GM18499 (cell line): ENCODE measurements at regions not wholly inside any gene's neighbourhood (a gene's known extent, or its start where the extent isn't known, plus 50 kb on each side); places are given as distances from the start of the nearest gene placed in this dataset.

Experiments used
- ATAC-seq: cut with Tn5 transposase; IDR thresholded peaks from one replicate; pipeline ENCODE4 v1.9.1; 2021; ENCODE audit warnings: moderate number of reproducible peaks; ENCODE audit not compliant: insufficient read depth, unreplicated experiment

DNA sequence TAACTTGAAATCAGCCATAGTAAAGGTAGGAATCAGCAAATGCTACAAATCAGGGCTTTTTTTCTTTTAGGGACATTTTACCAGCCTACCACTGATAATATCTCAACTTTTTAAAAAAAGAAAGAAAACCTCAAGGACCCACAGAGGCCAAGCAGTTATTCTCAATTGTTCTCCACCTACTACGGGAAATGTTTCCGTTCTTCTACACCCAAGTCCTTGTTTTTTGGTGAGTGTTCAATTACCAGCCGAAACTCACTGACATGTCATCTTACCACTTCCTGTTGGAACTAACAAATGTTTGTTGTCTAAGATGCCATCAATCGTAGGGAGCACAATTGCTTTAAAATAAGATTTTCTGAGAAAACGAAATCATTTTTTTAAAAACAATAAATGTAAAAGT lies 50.2 kb upstream of the CDK1 start:
- ATAC-seq, result no peak

DNA sequence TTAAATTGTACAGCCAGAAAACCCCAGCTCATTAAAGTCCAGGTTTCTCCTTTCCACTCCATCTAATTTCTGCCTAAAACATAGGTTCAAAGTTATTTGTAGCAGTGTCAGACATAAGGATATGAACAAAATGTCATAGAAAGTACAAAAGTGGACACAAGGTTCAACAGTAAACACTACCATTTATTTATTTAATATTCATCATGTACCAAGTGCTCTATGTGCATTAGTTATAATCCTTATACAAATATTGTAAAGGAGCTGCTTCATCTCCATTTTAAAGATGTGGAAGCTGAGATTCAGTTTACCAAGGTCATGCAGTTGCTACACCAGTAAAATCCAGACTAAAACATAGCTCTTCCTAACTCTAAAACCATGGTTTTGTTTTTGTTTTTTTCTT lies 52.0 kb upstream of the CDK1 start:
- ATAC-seq, result no peak

DNA sequence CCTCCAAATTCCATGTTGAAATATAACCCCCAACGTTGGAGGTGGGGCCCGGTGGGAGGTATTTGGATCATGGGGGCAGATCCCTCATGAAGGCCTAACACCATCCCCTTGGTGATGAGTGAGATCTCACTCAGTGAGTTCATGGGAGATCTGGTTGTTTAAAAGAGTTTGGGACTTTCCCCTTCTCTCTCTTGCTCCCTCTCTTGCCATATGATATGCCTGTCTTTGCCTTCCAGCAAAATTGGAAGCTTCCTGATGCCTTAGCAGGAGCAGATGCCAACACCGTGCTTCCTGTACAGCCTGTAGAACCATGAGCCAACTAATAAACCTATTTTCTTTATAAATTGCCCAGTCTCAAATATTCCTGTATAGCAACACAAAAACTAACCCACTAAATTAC lies 55.7 kb upstream of the CDK1 start:
- no peak for ATAC-seq

DNA sequence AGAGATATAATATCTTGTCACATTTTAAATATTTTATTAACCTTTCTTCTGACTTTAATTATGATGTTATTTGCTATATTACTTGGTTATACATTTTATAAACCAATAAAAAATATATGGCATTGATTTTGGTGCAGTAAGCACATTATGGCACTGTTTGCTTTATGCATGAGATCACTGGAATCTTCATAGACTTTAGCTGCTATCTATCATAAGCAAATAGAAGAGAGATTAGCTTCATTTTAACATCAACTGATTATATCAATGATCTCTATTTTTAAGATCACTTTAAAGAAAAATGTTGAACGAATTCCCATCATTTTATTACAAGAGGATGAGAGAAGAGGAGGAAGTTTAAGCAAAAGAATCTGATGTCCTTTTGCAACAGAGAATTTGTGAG lies 58.6 kb upstream of the CDK1 start:
- ATAC-seq, result no peak

DNA sequence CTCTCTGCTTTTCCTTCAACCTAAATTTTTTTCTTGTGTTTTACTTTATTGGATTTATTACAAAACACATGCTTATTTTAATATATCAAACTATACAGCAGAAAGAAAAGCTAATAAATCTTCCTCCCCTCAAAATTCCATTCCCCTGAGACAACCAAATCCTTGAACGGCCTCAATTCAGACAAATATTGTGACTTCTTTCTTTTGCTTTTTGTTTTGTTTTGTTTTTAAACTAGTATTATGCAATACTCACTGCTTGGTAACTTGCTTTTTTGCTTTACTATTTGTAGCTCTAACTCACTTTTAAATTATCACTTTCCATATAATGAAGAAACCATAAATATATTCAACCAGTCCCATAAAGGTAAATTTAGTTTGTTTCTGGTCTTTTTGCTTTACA lies 59.4 kb upstream of the CDK1 start:
- ATAC-seq, result no peak

DNA sequence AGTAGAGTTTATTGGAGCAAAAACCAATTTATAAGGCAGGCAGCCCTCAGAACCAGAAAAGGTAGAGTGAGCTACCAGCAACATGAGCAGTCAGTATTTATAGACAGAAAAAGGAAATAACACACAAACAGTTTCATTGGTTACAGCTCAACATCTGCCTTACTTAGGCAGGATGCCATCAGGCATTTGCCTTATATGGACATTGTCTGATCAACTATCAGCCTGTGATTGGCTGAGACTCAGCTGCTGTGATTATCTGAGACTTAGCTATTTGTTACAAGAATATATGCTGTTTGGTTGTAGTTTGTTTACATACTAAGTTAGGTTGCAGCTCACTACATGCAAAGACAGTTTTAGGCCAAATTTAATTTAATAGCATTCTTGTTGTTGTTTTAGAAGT lies 60.4 kb upstream of the CDK1 start:
- ATAC-seq, result peak; percentile 76

DNA sequence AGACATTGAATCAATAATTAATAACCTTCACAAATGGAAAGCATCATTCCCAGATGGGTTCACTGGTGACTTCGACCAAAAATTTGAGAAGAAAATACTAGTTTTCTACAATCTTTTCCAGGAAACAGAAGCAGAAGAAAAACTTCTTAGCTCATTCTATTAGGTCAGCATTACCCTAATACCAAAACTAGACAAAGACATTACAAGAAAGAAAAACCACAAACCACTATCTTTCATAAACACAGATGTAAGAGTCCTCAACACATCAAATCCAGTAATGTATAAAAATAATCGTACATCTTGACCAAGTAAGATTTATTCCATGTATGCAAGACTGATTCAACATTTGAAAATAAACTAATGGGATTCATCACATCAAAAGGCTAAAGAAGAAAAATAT lies 64.0 kb upstream of the CDK1 start:
- ATAC-seq, result peak; percentile 73

DNA sequence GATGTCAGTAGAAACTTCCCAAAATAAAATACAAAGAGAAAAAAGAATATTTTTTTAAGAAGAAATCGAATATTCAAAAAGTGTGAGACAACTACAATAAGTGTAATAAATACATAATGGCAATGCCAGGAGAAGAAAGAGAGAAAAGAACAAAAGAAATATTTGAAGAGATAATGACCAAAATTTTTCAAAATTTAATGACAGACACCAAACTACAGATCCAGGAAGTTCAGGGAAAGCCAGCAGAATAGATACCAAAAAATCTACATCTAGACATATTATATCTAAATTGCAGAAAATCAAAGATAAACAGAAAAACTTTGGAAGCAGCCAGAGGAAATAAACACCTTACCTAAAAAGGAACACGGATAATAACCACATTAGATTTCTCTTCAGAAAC lies 66.8 kb upstream of the CDK1 start:
- ATAC-seq, result no peak

DNA sequence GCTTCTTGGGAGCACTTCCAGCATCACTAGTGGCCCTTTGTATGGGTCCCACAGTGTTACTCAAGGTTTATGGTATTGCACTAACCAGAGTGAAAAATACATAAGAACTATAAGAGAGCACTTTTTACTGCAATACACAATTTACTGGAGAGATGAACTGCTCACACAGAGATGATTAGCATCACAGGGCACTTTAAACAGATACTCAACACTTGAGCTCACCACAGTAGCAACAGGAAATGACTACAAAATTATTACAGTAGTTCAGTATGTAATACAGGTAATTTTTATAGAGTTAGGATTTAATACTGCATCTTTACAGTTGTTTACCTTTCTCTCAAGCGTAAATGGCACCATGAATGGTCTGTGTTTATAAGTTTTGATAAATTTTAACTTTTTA lies 68.2 kb upstream of the CDK1 start:
- ATAC-seq, result no peak

DNA sequence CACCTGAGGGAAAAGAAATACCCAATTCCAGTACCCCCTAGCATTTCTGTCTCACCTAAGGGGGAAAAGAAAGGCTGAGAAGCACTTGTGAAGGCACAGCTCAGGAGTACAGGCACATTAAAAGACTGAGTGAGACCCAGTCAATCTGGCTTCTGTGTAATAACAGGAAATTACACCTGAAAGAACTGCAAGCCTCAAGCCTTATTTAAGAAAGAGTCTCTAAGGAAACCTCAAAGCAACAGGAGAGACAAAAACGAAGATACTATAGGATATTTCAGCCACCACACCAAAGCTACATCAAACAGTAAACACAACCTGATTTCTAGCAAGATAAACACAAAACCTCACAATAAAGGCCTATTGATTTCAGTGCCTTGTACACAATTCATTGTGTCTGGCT lies 69.6 kb upstream of the CDK1 start:
- no peak for ATAC-seq

DNA sequence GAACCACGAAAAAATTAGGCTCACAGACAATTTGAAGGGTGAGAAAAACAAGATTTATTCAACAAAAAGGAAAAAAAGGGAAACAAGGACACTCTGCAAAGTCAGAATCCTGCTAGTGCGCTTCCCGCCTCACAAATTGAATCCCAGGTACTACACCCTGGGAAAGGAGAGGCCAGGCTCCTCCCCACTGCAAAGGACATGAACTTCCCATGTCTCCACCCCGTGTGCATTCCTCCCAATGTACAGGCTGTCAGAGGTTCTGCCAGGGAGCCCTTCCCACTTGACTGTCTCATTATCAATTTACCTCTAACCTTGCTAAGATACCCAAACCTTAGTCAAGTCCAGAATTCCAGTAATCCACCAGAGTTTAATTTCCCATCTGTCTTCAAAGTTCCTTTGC lies 70.4 kb upstream of the CDK1 start:
- no peak for ATAC-seq

DNA sequence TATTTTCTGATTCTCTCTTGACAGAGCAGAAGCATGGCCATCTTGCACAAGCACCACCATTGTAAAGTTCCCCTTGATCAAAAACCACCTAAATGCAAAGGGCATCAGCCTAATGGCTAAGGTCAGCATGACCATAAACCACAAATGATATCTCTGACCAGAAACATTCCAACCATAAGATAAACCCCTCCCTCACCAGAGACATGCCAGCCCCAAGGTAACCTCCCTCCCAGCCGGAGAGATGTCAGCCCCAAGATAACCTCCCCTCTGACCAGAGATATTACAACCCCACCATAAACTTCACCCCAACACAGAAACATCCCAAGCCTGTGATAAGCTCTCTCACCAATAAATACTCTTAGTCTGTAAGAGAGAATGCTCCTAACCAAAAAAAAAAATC lies 72.1 kb upstream of the CDK1 start:
- ATAC-seq, result no peak

DNA sequence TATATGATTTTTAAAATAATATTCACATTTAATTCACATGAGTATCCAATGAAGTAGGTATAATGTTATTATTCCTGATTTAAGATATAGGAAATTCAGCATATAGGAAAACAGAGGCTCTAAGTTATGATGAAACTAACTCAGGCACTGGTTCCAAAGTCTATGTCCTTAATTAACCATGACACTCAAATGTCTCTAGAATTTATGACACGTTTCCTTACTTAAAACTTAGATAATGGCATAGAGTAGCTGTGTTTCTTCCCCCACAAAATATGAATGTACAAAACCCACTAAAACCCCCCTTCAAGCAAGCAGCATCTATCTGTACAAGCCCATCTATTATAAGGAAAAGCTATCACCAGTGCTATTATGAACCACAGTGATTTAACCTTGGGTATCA lies 72.9 kb upstream of the CDK1 start:
- no peak for ATAC-seq

DNA sequence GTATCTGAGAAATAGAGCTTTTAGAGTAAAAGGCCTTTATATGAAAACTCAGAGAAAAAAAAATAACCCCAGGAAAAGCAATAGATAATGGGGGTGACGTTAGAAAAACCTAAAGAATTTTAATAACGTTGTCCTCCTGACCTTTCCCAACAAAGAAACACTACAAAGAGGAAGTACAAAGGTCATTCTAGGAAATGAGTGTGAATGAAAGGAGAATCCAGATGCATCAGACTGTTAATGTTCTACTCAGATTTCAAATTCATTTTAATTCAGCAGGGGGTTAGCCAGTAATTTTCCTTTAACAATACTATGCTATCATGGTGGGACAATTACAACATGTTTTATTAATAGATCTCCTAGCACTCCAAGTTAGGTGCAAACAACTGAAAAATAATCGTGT lies 73.8 kb upstream of the CDK1 start:
- no peak for ATAC-seq

DNA sequence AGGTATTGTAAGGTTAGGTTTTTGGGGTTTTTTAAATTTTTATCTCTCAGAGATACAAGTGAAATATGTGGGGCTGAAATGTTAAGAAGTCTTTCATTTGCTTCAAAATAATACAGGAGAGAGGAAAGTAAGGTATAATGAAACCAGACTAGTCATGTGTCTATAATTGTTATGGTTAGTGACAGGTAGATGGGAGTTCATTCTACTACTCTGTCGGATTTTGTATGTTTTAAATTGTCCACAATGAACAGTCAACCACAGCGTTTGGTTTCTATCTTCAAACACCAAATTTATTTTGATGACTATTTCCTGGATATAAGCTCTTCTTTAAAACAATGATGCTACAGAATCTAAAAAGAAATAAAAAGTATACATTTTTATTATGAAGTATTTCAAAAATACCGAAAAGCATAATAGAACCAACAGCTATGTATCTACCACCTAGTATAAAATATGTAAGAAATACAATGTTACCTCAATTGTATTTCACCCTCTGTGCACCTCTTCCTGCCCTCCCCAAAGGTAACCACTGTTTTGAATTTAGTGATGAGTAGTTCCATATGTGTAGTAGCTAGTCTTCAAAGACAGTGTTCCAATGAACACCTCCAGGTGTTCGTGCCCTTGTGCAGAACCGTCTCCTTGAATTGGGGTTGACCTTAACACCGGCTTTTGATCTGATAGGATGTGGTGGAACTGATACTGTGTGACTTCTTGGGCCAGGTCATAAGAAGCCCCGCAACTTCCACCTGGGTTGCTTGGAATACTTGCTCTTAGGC lies 74.8 kb upstream of the CDK1 start:
- ATAC-seq, result no peak

DNA sequence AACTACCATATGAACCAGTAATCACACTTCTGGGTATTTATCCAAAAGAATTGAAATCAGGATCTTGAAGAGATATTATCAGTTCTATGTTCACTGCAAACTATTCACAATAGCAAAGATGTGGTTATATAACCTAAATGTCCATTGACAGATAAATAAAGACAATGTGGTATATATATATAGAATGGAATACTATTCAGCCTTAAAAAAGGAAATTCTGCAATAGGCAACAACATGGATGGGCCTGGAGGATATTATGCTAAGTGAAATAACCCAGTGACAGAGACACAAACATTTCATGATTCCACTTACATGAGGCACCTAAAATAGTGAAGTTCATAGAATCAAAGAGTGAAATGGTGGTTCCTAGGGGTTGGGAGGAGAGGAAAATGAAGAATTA lies 90.6 kb upstream of the CDK1 start:
- ATAC-seq, result no peak

DNA sequence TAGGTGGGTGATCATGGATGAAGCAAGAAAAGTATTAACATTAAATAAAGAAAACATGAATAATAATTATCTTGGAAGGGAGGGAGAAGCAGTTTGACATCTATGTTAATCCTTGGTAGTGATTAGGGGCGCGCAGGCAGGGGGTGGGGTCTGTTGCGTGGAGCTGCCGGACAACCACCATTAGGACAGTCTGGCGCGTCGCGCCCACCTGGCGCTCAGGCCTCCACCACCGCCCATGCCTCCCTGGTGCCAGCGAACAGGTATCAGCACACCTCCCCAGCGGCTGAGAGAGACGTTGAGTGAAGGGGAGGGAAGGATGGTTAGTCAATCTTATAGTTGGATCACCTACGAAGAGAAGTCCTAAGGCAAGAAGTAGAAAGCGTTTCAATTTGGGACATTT lies 94.2 kb upstream of the CDK1 start:
- ATAC-seq, result no peak

DNA sequence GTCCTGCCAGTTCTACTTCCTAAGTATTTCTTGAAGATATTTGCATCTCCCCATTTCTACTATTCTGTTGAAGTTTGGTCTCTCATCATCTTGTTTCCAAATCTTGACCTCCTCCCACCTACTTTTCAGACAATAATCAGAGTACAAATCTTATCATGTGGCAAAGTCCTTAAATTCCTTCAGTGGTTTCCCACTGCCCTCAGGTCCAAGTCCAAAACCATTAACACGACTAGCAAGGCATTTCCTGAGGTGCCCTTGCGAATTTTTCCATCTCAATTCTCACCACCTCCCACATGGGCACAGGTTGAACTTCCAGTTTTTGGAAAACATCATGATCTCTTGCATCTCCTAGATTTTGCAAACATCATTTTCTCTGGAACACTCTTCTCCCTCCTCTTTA lies 97.2 kb upstream of the CDK1 start:
- ATAC-seq, result no peak

DNA sequence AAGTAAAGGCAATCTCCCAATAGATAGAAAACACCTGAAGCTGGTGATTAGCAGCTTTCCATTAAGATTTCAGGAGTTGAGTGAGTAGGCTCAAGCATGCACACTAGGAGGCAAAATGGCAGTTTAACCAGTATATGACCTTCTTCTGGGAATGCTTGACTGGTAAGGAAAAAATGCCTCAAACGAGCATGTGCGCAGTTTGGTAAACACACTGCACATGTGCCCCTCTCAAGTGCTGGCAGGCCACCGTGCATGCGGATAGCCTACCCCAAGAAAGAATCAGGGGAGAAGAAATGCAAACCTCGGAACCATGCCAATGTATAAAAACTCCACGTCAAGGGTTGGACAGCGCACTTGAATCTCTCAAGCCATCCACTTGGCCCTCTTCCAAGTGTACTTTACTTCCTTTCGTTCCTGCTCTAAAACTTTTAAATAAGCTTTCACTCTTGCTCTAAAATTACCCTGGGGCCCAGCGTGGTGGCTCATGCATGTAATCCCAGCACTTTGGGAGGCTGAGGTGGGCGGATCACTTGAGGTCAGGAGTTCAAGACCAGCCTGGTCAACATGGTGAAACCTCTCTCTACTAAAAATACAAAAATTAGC lies 98.8 kb upstream of the CDK1 start:
- ATAC-seq, result no peak

DNA sequence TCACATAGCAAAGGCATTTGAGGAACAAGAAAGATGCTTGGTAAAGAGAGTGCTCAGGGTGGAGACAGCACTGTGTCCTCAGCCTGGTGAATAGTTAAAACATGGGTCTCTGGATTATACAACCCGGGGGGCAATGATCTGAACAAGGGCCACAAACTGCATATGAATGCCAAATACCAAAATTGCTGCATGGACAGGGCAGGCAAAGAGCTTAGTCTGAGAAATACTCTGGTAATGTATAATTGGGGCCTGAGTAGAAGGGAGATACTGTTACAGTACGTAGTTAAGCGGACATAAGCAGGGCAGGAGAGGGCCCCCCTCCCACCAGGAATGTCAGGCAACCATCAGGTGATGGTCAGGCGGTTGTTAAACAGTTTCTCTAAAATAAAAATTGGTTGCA lies 99.3 kb upstream of the CDK1 start:
- no peak for ATAC-seq

DNA sequence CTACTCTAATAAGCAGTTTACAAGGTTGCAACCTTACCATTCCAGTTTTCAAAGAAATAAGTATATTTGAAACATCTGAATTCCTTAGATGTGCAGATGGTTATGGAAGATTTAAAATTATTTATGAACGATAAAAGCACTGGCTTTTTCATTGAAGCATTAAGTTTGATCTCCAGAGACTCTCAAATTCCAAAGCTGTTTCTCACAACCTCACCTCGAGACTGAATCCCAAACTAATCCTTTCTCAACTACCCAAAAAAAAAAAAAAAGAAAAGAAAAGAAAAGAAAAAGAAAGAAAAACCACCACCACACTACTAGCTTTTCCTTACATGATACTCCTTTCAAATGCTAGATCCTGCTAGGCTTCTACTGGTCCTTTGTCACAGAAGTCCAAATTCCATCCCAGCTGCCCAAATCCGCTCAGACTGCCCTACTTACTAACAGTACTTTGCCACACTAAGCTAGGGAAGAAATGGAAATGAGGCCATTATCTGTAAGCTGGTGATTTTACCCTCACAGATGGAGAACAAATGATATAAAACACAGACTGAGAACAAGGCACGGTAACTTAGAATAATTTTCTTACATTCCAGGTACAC lies 100.6 kb upstream of the CDK1 start:
- no peak for ATAC-seq

DNA sequence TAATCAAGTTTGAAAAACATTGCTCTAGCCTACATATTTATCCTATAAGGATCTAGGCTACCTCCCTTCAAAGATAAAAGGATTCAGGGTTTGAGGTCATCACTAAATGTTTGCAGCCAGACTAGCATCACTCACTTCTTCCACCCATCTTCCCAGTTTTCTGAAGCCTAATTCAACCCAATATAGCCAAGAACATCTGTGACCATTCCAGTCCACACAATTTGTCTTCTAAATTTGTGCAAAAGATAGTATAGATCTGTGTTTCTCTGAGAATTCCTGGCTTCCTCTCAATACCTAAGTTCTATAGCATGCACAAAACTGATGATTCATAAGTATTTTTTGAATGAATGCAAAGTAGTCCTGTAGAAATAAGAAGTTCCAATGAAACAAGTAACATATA lies 103.0 kb upstream of the CDK1 start:
- ATAC-seq, result no peak
